Sigmoid colon (tissue), 6 donors: ENCODE measurements at regions not wholly inside any gene's neighbourhood (a gene's known extent, or its start where the extent isn't known, plus 50 kb on each side); places are given as distances from the start of the nearest gene placed in this dataset.

Source experiments
- DNase-seq: peaks from one replicate; pipeline ENCODE4 v3.0.0-alpha.2; 2019
- H3K27ac ChIP-seq, 4 donors: fragments of 200-600 bp; sonication (generic); one replicate each; pipeline ENCODE4 v1.5.1; 2016 to 2019; ENCODE audit warnings: mild to moderate bottlenecking in 1 of 4
- H3K27me3 ChIP-seq, 3 donors: fragments of 200-600 bp; sonication (generic); one replicate each; pipeline ENCODE4 v1.5.1; 2019; ENCODE audit warnings: mild to moderate bottlenecking in 1 of 3
- H3K36me3 ChIP-seq, 4 donors: fragments of 200-600 bp; sonication (generic); one replicate each; pipeline ENCODE4 v1.5.1; 2016 to 2019
- H3K4me1 ChIP-seq, 4 donors: fragments of 200-600 bp; sonication (generic); one replicate each; pipeline ENCODE4 v1.5.1; 2017 to 2019
- H3K4me3 ChIP-seq, 4 donors: fragments of 200-600 bp; sonication (generic); one replicate each; pipeline ENCODE4 v1.5.1; 2017 to 2019; ENCODE audit warnings: mild to moderate bottlenecking in 2 of 4, moderate library complexity in 1 of 4
- H3K9me3 ChIP-seq, 4 donors: fragments of 200-600 bp in 3 of 4; sonication (generic) in 3 of 4; one replicate each; pipeline versions ENCODE4 v1.5.1 to v1.6.1; 2013 to 2019
- EP300 ChIP-seq, 4 donors: sonication (generic); formaldehyde crosslinking; IDR thresholded peaks; one replicate each; pipeline ENCODE4 v1.6.1; 2017; ENCODE audit warnings: antibody characterized with exemption in 4 of 4
- POLR2A ChIP-seq, 2 donors: fragments of 450-650 bp; IDR thresholded peaks; one replicate each; pipeline ENCODE4 v1.6.1; 2016; ENCODE audit warnings: antibody characterized with exemption in 2 of 2, mild to moderate bottlenecking in 2 of 2, moderate library complexity in 2 of 2
- POLR2AphosphoS5 ChIP-seq, 4 donors: sonication (generic); formaldehyde crosslinking; IDR thresholded peaks; one replicate each; pipeline ENCODE4 v1.6.1; 2017; ENCODE audit warnings: antibody characterized with exemption in 4 of 4
- WGBS, 2 donors: extraction: QIAGEN DNeasy Blood & Tissue Kit; methylation state at CpG; one replicate each; pipeline ENCODE4 v1.1.7; 2013; 5-methylcytosine and 5-hydroxymethylcytosine counted together
- intact Hi-C: fragments of 100-400 bp; cut with DNase I; formaldehyde crosslinking; loops from one replicate; pipeline ENCODE4 v1.15.1; 2023
- TF ChIP-seq, protein P1 (sequence below), 4 experiments: fragments of 450-650 bp in 3 of 4; fragments of 200-600 bp in 1 of 4; IDR thresholded peaks; one replicate each; pipeline ENCODE4 v1.5.1; 2016 to 2019; ENCODE audit warnings: antibody characterized with exemption in 4 of 4, mild to moderate bottlenecking in 3 of 4, moderate library complexity in 2 of 4
- donor health status: healthy with polysubstance abuse.
- donor health status: healthy.

DNA sequence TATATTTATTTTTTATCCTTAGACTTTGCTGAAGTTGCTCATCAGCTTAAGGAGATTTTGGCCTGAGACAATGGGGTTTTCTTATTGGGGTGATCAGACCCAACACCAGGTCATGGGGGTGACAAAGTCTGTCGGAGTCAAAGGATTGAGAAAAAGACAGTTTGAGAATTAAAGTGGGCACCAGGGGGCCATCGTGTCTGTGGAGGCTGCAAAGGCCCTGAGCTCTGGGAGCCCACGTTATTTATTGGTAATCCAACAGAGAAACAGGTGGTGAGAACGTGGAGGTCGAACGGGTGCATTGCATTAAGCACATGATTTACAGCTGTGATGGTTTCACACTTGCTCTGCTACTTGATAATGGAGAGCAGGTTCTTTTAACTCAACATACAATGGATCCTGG is 102.5 kb upstream of the CDH10 start:
- 63 to 67% methylated on average over 6 of the region's 6 CpGs for WGBS, 2 donors
- TF ChIP-seq EP300 (IDR thresholded peaks at IDR 0.05), result no peak
- TF ChIP-seq POLR2A (IDR thresholded peaks at IDR 0.05), result no peak
- TF ChIP-seq, protein P1, sequence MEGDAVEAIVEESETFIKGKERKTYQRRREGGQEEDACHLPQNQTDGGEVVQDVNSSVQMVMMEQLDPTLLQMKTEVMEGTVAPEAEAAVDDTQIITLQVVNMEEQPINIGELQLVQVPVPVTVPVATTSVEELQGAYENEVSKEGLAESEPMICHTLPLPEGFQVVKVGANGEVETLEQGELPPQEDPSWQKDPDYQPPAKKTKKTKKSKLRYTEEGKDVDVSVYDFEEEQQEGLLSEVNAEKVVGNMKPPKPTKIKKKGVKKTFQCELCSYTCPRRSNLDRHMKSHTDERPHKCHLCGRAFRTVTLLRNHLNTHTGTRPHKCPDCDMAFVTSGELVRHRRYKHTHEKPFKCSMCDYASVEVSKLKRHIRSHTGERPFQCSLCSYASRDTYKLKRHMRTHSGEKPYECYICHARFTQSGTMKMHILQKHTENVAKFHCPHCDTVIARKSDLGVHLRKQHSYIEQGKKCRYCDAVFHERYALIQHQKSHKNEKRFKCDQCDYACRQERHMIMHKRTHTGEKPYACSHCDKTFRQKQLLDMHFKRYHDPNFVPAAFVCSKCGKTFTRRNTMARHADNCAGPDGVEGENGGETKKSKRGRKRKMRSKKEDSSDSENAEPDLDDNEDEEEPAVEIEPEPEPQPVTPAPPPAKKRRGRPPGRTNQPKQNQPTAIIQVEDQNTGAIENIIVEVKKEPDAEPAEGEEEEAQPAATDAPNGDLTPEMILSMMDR (IDR thresholded peaks at IDR 0.05), result no peak
- TF ChIP-seq POLR2AphosphoS5 (IDR thresholded peaks at IDR 0.05), result no peak
- no peaks in the 10 kb centered on the region for H3K27me3 ChIP-seq
- no peak overlapping the region for H3K27ac ChIP-seq
- no peak overlapping the region for H3K4me3 ChIP-seq
- no peak for DNase-seq
- intact Hi-C loops, result no loop called here
- H3K9me3 ChIP-seq, result no peaks in the 10 kb centered on the region
- no peaks in the 10 kb centered on the region for H3K36me3 ChIP-seq
- H3K4me1 ChIP-seq, result no peaks in the 10 kb centered on the region

DNA sequence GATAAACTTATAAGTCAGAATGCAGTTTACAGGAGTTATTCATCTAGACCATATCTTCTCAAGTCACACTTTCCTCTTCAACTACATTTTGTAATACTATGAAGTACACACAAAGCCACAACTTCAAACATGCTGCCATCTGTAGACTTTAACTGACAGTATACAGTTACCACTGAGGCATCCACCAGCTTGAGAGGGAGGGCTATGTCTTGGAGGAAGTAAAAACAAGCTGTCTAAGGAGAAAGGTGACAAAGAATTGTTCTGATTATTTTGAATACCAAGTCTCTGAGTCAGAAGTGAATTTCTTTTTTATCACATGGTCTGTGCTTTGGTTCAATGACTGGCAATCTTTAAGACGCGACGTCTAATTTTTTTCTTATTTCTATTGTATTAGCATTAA is 97.6 kb upstream of the CDH10 start:
- Histone ChIP-seq H3K4me3 (no peak overlapping the region), H3K4me1 (no peaks in the 10 kb centered on the region), H3K27ac (no peak overlapping the region), H3K27me3 (no peaks in the 10 kb centered on the region), H3K9me3 (no peaks in the 10 kb centered on the region), H3K36me3 (no peaks in the 10 kb centered on the region)
- TF ChIP-seq EP300 (IDR thresholded peaks at IDR 0.05) (no peak), POLR2AphosphoS5 (IDR thresholded peaks at IDR 0.05) (no peak), POLR2A (IDR thresholded peaks at IDR 0.05) (no peak)
- TF ChIP-seq, protein P1 (IDR thresholded peaks at IDR 0.05), result no peak
- intact Hi-C loops, result no loop called here
- DNase-seq, result no peak
- 95 to 97% methylated on average over 3 of the region's 3 CpGs for WGBS, 2 donors

DNA sequence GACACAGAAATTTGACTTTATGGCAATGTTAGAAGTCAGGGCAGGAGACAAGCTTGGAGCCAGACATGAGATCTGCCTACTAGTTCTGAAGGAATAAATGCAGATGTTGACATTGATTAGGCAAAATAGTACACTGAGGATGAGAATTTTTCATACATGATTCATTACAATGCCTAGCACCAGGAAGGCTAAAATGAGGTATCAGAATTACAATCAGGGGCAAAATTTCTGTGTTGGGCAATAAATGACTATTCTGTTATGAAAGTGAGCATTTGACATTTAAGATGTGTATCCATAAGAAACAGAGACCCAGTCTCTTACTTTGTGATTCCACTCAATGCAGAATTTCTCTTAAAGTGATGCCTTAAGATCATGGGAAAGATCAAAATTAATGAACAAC is 92.4 kb upstream of the CDH10 start:
- H3K36me3 ChIP-seq, result no peaks in the 10 kb centered on the region
- TF ChIP-seq POLR2A (IDR thresholded peaks at IDR 0.05) (no peak), EP300 (IDR thresholded peaks at IDR 0.05) (no peak), POLR2AphosphoS5 (IDR thresholded peaks at IDR 0.05) (no peak)
- TF ChIP-seq, protein P1 (IDR thresholded peaks at IDR 0.05), result no peak
- H3K9me3 ChIP-seq, result no peaks in the 10 kb centered on the region
- intact Hi-C loops, result no loop called here
- no peaks in the 10 kb centered on the region for H3K27me3 ChIP-seq
- no peak overlapping the region for H3K4me3 ChIP-seq
- no peaks in the 10 kb centered on the region for H3K4me1 ChIP-seq
- no peak for DNase-seq
- no peak overlapping the region for H3K27ac ChIP-seq

DNA sequence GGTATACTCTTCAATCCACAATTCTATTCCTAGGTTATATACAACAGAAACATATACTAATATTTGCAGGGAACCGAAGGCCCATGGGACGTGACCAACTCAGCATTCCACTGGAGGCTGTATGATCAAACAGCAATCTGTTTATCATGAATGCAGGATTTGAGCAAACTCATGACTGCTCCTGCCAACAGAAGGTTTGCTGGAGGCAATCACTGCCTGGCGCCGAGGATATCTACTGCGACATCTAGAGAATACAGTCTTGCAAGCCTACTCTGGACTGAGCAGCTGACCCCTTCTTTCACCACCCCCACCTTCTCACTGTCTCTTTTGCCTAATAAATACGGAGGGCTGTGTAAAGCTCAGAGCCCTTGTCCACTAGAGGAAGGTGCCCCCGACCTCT is 90.5 kb upstream of the CDH10 start:
- Histone ChIP-seq H3K27me3 (no peaks in the 10 kb centered on the region), H3K27ac (no peak overlapping the region), H3K36me3 (no peaks in the 10 kb centered on the region), H3K4me3 (no peak overlapping the region), H3K4me1 (no peaks in the 10 kb centered on the region), H3K9me3 (no peaks in the 10 kb centered on the region)
- 78 to 86% methylated on average over 7 of the region's 7 CpGs for WGBS, 2 donors
- no peak for DNase-seq
- TF ChIP-seq EP300 (IDR thresholded peaks at IDR 0.05) (no peak), POLR2AphosphoS5 (IDR thresholded peaks at IDR 0.05) (no peak), POLR2A (IDR thresholded peaks at IDR 0.05) (no peak)
- TF ChIP-seq, protein P1 (IDR thresholded peaks at IDR 0.05), result no peak
- intact Hi-C loops, result no loop called here

DNA sequence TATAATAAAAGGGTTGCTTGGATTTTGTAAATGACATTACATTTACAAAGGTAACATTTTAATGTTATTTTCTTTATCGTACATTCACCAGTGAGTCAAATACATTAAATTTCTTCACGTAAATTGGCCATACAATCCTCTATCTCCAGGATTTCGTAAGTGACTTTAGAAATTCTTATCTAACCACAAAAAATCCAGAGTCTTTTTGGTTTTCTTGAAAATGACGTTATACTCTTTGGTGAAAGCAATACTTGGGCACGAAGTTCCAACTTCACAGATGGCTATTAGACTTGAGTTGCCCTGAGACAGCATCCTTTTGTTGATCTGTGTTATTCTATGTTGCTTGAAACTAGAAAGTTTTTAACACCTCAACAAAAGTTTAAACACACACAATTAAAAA is 87.4 kb upstream of the CDH10 start:
- no peak for TF ChIP-seq EP300 (IDR thresholded peaks at IDR 0.05)
- no peak for TF ChIP-seq POLR2A (IDR thresholded peaks at IDR 0.05)
- TF ChIP-seq POLR2AphosphoS5 (IDR thresholded peaks at IDR 0.05), result no peak
- TF ChIP-seq, protein P1 (IDR thresholded peaks at IDR 0.05), result no peak
- H3K36me3 ChIP-seq, result no peaks in the 10 kb centered on the region
- 70 to 84% methylated on average over 5 of the region's 5 CpGs for WGBS, 2 donors
- no peak overlapping the region for H3K4me3 ChIP-seq
- intact Hi-C loops, result no loop called here
- no peak for DNase-seq
- H3K4me1 ChIP-seq, result no peaks in the 10 kb centered on the region
- H3K27me3 ChIP-seq, result no peaks in the 10 kb centered on the region
- no peak overlapping the region for H3K27ac ChIP-seq
- no peaks in the 10 kb centered on the region for H3K9me3 ChIP-seq
